ENCODE measurements at regions not wholly inside any gene's neighbourhood (a gene's known extent, or its start where the extent isn't known, plus 50 kb on each side); places are given as distances from the start of the nearest gene placed in this dataset.

DNA sequence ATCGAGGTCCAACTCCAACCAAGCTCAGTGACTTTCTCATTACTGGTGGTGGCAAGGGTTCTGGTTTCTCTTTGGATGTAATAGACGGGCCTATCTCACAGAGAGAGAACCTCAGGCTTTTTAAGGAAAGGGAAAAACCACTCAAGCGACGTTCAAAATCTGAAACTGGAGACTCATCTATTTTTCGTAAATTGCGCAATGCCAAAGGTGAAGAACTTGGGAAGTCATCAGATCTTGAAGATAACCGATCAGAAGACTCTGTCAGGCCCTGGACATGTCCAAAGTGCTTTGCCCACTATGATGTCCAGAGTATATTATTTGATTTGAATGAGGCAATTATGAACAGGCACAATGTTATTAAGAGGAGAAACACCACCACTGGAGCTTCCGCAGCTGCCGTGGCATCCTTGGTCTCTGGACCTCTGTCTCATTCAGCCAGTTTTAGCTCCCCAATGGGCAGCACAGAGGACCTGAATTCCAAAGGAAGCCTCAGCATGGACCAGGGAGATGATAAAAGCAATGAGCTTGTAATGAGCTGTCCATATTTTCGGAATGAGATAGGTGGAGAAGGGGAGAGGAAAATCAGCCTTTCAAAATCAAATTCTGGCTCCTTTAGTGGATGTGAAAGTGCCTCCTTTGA lies 343.5 kb upstream of the RGS6 start:
- no peak overlapping the region for H3K4me3 ChIP-seq (ENCODE audit: low read depth, low read length)

DNA sequence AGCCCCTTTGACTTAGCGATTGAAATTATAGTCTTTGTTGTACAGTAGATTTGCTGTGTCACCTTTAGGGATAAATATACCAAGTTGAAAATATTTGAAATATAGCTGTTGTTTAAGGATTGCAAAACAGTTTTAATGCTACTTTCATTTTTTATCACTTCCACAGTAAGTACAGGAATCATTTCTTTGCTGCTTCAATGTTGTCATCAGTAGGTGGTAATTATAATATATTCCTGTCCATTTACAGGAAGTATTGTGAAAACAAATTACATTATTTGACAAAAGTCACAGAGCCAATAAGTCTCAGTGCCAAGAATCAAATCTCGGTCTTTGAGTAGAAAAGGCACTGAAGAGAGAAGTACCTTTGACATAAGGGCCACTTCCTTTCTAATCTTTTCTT lies 342.6 kb upstream of the RGS6 start:
- no peak overlapping the region for H3K4me3 ChIP-seq (ENCODE audit: low read depth, low read length)

DNA sequence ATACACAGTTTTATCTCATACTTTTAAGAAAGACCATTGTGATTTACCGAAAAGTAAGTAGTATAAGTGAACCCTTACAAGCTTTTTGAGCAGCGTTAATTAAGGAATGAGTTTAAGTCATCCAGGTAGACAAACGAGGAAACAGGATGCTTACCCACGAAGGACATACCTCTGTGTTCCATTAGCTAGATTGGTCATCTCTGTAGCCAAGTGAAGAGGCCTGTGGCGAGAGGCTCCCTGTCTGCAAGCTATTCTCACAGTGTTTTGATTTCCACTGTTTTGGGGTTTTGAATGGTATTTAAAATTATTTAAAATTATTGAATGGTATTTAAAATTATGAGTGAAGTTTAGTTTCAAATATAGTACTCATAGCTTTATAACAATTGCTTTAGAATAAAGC lies 342.1 kb upstream of the RGS6 start:
- H3K4me3 ChIP-seq (ENCODE audit: low read depth, low read length), result no peak overlapping the region

DNA sequence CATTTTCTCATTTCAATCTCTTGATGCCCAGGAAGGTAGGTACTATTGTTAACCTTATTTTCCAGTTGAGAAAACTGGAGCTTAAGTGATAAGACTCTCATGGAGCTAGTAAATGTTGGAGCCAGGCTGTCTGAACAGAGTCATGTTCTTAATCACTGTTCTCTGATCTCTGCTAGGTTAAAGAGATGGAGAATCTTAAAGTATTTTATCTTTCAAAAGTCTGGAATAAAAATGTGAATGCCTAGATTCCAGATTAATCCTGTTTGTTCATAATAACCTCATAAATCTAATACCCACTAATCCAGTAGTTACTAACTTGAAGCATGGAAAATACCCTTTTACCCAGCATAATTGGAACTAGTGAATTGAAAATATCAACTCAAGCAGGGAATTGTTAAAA lies 341.0 kb upstream of the RGS6 start:
- no peak overlapping the region for H3K4me3 ChIP-seq (ENCODE audit: low read depth, low read length)

DNA sequence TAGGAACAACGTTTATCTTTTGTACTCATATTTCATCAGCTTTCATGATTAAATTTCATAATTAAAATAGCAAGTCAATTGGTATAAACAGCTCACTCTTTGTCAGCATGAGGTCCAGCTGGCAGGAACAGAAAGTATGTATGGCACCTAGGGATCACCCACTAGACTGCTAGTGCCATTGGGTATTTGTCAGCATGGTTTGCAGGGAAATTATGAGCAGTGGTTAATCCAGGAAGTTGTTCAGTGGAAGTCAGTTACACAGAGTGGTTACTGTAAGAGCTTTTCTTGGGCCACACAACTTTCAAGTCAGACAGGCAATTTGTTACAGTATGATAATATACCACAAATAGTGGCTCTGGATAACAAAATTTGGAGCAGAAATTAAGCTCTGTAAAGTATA lies 340.3 kb upstream of the RGS6 start:
- no peak overlapping the region for H3K4me3 ChIP-seq (ENCODE audit: low read depth, low read length)

DNA sequence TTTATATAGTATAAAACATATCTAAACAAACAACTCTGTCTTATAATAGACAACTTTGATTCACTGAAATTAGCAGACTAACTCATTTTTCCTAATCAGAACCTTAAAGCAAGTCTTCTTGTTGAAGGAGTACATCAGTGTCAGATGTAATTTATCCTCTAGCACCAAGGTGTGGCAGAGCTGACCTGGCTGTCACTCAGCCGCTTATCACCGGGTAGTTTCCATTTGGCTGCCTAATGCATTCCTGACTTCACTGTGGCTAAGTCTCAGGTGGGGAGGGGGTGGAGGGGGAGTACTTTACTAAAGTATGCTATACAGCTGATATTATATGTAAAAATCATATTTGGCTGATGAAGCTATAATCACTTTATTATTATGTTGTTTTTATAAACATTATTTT lies 339.9 kb upstream of the RGS6 start:
- H3K4me3 ChIP-seq (ENCODE audit: low read depth, low read length), result no peak overlapping the region

DNA sequence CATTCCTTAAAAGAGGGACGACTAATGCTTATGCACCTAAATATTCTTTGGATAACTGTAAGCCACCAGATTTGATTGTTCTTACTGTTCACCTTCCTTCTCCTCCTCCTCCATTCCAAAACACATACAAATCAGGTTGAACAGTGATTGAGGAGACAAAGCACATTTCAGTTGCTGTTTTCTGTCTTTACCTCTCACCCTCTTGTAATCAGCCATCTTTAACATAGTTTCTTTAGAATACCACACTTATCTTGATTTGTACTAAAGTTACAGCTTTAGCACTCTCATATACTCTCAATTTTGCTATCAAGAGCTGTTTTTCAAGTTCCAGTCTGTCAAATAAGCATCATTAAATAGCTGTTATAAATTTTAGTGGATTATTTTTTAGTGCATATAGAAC lies 338.3 kb upstream of the RGS6 start:
- H3K4me3 ChIP-seq (ENCODE audit: low read depth, low read length), result no peak overlapping the region

DNA sequence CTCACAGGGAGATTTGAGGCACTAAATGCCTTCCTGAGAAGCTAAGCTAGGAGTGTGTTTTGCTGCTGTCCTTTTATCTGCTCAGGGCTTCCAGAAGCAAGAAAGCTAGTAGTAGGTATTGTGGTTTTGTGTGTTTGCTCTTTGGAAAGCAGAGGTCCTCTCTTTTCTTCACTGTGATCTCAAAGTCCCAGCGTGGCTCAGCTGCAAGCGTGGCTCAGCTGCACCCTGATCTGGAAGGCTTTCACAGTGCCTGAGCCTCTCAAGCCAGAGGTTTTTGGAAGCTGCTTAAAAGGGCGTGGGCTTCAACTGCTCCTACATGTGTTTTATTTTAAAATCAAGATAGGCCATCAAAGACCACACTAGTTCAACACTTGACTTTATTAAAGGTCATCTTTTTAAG lies 337.4 kb upstream of the RGS6 start:
- no peak overlapping the region for H3K4me3 ChIP-seq (ENCODE audit: low read depth, low read length)

DNA sequence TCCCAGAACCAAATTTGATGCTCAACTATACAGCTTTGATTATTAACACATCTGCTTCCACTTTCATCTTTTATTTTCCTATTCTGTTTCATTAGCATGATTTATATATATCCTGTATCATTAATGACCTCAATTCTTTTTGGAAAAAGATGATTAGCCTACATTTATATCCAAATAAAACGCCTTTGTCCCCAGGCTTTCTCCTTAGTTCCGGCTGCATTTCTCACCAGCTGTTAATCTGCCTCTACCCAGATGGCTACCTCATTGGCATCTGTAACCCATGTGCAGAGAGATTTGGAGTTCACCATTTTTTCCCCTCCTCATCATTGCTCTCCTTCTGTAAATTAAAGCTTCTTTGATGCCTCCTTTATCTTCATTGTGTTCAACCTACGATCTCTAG lies 336.8 kb upstream of the RGS6 start:
- no peak overlapping the region for H3K4me3 ChIP-seq (ENCODE audit: low read depth, low read length)

DNA sequence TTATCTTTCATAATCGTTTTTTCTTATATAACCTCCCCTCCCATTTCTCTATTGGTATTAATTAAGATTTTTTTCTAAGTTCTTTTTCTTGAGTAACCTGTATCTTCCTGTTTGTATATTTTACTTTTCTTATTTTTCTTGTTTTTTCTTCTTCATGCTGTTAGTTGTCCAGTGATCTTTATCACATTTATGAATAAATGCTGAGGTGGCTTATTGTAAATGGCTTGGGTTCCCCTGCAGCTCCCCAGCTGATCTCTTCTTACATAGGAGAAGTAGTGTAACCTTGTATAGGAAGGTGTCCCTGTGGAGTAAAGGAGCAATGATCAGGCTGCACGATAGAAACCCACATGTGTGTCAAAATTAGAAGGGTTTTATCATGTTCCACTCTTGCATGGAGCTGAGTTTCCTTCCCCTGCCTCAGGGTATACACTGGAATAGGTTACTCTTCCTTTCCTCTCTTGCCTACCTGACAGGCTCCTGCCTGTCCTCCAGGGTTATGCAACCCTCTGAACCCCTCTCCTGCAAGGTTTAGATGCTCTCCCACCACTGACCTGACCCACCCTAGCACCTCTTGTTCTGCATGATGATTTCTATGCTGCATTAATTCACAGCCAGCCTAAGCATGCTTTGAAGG lies 334.8 kb upstream of the RGS6 start:
- H3K4me3 ChIP-seq (ENCODE audit: low read depth, low read length), result no peak overlapping the region

DNA sequence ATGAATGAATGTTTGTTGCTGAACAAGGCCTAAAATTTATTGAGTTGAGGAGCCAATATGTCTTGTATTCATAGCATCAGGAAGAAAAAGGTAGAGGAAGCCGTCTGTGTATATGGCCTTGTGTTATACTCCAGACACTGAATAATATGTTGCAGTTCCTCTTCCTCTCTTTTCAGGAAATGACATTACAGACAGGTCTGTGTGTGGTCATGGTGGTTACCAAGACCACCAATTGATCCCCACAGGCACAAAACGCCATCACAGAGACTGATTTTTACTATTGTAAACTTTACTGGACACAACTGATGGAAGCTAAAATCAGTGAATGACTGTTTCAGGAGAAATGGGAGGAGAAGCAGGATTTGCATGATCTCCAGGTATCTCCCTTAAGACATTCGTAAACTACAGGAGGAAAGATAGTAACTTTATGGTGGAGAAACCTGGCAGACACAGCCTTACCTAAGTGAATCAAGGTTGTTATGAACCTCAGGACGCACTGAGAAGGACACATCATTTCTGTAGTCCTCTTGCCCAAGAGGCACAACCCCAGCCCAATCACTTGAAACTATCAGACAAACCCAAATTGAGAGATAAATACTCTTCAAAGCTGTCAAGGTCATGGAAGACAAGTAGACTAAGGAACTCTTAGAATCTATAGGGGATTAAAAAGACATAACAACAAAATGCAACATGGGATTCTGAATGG lies 334.1 kb upstream of the RGS6 start:
- no peak overlapping the region for H3K4me3 ChIP-seq (ENCODE audit: low read depth, low read length)

DNA sequence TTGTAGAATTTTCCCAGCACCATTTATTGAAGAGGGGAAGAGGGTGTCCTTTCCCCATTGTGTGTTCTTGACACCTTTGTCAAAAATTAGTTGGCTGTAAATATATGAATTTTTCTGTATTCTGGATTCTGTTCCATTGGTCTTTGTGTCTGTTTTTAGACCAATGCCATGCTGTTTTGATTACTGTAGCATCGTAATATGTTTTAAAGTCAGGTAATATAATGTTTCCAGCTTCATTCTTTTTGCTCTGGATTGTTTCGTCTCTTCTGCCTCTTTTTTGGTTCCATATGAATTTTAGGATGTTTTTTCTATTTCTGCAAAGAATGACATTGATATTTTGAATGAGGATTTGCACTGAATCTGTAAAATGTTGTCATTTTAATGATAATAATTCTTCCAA lies 331.9 kb upstream of the RGS6 start:
- no peak overlapping the region for H3K4me3 ChIP-seq (ENCODE audit: low read depth, low read length)

DNA sequence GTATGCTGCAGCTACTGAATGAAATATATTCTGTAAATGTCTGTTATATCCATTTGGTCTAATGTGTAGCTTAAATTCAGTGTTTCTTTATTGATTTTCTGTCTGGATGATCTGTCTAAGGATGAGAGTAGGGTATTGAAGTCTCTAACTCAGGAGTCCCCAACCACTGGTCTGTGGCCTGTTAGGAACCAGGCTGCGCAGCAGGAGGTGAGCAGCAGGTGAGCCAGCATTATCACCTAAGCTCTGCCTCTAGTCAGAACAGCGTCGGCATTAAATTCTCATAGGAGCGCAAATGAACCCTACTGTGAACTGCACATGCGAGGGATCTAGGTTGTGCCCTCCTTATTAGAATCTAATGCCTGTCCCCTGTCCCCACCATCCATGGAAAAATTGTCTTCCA lies 329.7 kb upstream of the RGS6 start:
- H3K4me3 ChIP-seq (ENCODE audit: low read depth, low read length), result no peak overlapping the region

DNA sequence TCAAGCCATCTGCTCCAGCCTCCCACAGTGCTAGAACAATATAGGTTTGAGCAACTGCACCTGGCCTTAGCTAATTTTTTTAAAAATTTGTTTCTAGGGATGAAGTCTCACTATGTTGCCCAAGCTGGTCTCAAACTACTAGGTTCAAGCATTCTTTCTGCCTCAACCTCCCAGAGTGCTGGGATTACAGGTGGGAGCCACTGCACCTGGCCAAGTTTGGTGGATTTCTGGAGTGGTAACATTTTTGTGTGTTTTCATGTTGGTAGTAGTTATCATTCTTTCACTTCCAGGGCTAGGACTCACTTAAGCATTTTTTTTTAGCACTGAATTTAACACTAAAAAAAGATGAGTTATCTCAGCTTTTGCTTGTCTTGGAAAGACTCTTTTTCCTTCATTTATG lies 328.0 kb upstream of the RGS6 start:
- H3K4me3 ChIP-seq (ENCODE audit: low read depth, low read length), result no peak overlapping the region

DNA sequence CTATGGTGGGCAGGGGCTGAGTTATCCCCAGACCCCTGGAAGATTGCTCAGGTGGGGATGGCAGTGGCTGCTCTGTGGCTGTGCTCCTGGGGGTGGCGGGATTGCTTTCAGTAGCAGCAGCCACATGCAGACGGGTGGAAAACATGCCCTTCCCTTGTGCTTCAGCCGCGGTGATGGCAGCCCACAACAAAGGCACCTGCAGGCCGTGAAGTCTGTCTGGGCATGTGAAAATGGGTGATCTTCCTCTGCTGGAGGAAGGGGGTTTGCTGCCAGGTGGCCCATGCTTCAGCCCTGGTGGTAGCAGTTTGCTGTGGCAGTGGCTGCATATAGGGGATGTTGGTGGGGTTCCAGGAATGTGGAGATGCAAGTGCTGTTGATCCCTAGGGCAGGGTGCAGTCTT lies 326.2 kb upstream of the RGS6 start:
- no peak overlapping the region for H3K4me3 ChIP-seq (ENCODE audit: low read depth, low read length)

DNA sequence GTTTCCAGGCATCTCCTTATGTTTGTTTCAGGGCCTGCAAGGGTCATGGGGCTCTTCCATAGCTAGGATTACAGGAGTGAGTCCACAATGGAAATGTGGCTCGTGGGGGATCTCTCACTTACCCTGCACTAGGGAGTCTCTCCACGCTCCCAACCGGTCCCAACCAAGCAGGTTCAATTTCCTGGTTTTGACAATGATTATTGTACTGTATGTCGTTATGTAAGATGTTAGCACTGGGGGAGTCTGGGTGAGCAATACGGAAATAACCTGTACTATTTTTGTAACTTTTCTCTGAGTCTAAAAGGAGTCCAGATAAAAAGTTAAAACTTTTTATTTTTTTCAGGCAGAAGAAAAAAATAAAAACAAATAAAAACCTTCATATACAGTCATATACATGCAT lies 325.7 kb upstream of the RGS6 start:
- no peak overlapping the region for H3K4me3 ChIP-seq (ENCODE audit: low read depth, low read length)

DNA sequence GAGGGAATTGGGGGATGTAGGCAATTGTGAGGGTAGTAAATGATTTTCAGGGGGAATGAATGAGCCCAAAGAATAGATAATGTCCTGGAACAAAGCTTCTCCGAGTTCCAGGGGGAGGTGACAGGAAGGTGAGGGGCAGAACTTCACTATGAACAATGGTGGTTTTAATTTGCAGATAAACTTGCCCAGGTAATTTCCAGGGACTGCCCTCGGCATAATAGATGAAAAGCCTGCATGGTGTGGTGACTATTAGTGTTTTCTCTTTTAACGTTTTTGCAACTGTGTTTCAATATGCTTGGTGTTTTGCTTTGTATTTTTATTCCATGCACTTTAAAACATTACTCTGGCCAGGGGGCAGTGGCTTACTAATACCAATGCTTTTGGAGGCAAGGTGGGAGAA lies 325.2 kb upstream of the RGS6 start:
- no peak overlapping the region for H3K4me3 ChIP-seq (ENCODE audit: low read depth, low read length)

DNA sequence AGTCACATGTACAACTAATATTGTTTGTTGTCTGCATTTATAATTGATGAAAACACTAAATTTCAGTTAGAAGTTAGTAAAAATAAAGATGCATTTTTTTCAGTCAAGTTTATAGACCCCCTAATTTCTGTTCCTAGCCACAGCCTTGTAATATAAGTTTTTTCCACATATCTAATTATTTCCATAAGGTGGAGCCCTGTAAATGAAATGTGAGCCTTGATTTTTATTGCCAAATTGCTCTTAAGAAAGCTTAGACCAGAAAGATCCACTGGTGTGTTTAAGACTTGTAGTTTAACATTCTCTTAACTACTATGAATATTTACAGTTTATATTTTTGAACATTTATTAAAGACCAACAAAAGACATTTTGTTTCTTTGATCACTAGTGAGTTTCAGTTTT lies 322.1 kb upstream of the RGS6 start:
- H3K4me3 ChIP-seq (ENCODE audit: low read depth, low read length), result no peak overlapping the region

DNA sequence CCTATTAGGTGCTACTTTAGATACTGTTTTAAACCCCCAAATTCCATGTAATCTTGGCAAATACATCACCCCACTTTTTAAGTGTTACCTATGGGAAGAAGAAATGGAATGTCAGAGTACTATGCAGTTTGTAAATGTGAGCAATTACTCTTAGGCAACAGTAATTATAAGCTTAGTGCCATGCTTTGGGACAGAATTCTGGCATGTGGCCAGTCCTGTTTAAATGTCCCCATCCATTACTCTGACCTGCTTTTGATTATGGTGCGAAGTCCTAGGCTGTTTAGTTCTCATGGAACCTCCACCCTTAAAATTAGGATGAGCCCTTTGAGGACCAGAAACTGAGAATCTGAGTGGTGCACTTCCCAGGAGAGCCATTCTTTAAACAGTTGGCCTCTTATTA lies 321.4 kb upstream of the RGS6 start:
- no peak overlapping the region for H3K4me3 ChIP-seq (ENCODE audit: low read depth, low read length)

DNA sequence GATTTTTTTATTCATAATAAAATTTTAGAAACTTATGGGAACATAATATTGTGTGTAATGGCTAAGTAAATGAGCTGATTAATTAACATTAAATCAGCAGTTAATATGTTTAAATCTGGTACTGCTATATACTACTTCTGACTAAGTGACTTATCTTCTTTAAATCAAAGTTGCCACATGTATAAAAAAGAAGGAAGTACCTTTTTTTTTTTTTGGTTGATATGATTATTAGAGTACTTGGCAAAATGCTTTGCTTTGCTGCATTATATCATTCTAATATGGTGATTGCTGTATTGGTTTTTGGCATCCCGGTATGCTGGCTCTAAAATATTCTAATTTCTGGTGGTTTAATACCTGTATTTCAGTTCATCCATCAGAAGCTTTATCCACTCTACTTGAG lies 319.1 kb upstream of the RGS6 start:
- H3K4me3 ChIP-seq (ENCODE audit: low read depth, low read length), result no peak overlapping the region

DNA sequence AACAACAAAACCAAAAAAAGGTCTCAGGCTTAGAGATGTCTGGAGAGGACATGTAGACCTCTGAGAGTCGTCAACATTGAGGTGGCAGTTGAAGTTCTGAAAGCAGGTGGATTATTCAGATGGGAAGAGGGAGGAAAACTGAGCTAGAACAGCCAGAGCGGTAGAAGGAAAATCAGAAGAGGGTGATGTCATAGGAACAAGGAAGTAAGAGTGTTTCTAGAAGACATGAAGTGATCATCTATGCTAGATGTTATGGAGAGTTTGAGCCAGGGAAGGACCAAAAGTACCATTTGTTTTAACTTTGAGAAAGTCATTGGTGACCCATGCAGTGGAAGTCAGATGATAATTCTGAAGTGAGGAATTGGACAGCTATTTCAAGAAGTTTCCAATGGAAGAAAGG lies 316.2 kb upstream of the RGS6 start:
- no peak overlapping the region for H3K4me3 ChIP-seq (ENCODE audit: low read depth, low read length)

DNA sequence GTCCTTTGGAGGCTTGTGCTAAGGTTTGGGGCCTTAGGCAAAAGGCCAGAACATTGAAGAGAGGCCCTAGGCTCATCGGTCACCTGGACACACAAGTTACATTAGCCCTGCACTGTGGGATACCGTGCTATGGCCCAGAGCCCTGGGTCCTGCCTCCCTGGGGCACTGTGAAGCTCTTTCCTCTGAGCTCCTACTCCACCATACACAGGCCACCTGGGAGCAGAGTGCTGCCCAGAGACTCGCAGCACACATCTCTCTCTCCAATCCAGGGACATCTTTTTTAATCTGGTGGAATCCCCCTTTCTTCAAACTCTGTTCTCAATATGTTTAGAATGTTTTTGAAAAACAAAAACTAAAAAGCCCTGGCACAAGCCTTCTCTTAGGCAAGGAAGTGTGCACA lies 314.2 kb upstream of the RGS6 start:
- H3K4me3 ChIP-seq (ENCODE audit: low read depth, low read length), result no peak overlapping the region

DNA sequence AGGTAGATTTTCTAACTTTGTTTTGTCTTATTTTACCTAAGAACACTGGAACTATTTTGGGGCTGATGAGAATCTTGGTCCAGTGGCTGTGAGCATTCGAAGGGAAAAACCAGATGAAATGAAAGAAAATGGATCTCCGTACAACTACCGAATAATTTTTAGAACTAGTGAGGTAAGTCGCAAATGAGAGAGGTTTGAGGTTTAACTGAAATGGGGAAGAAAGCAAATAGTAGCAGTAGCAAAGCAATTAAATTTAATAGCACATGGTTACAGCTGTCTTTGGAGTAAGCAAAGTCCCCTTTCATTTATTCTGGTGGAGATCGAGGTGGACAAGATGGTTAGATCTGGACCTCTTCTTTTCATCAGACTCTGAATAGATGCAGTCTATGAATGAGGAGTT lies 313.5 kb upstream of the RGS6 start:
- no peak overlapping the region for H3K4me3 ChIP-seq (ENCODE audit: low read depth, low read length)
